CD14-positive monocyte (primary cell): ENCODE measurements at regions not wholly inside any gene's neighbourhood (a gene's known extent, or its start where the extent isn't known, plus 50 kb on each side); places are given as distances from the start of the nearest gene placed in this dataset.

Source experiments
- DNase-seq, 3 donors: peaks; one replicate each; pipeline ENCODE4 v3.0.0-alpha.2; 2011 to 2022
- H2AFZ ChIP-seq: 2 replicates; pipeline ENCODE4 v1.6.0; 2012; ENCODE audit warnings: mild to moderate bottlenecking, low read depth, low read length, inconsistent platforms; ENCODE audit not compliant: insufficient read depth, poor library complexity, severe bottlenecking
- H3K27ac ChIP-seq, 2 donors: 1 replicate in 1 of 2; 2 replicates in 1 of 2; pipeline ENCODE4 v1.5.1; 2012 to 2013; ENCODE audit warnings: low read length in 2 of 2, control low read depth in 1 of 2, inconsistent platforms in 1 of 2, low read depth in 1 of 2, mild to moderate bottlenecking in 1 of 2
- H3K27me3 ChIP-seq, 2 donors: one replicate each; pipeline versions ENCODE4 v1.6.0 to v1.6.1; 2011 to 2013; ENCODE audit warnings: low read length in 2 of 2; ENCODE audit not compliant: control insufficient read depth in 2 of 2, insufficient read depth in 2 of 2
- H3K36me3 ChIP-seq, 2 donors: replicated peaks in 1 of 2; 1 replicate in 1 of 2; 2 replicates in 1 of 2; pipeline versions ENCODE4 v1.5.1 to v1.6.1; 2012 to 2013; ENCODE audit warnings: low read length in 2 of 2, control low read depth in 1 of 2, inconsistent platforms in 1 of 2, mild to moderate bottlenecking in 1 of 2; ENCODE audit not compliant: insufficient read depth in 2 of 2, control insufficient read depth in 1 of 2
- H3K4me1 ChIP-seq, 2 donors: 1 replicate in 1 of 2; 2 replicates in 1 of 2; pipeline versions ENCODE4 v1.5.1 to v1.6.1; 2012 to 2013; ENCODE audit warnings: low read length in 2 of 2, control low read depth in 1 of 2, inconsistent platforms in 1 of 2, mild to moderate bottlenecking in 1 of 2, moderate library complexity in 1 of 2; ENCODE audit not compliant: insufficient read depth in 2 of 2, control insufficient read depth in 1 of 2
- H3K4me2 ChIP-seq: replicated peaks from 2 replicates; pipeline ENCODE3; 2012; ENCODE audit warnings: low read length, moderate library complexity, mild to moderate bottlenecking; ENCODE audit not compliant: poor library complexity, severe bottlenecking; ENCODE audit errors: extremely low read depth
- H3K4me3 ChIP-seq, 3 experiments: fragments of 200-600 bp in 1 of 3; sonication (generic) in 1 of 3; replicated peaks in 1 of 3; 1 replicate in 2 of 3; 2 replicates in 1 of 3; pipeline ENCODE4 v1.5.1; 2011 to 2013; ENCODE audit warnings: low read length in 3 of 3, mild to moderate bottlenecking in 3 of 3, control low read depth in 2 of 3, low read depth in 2 of 3, inconsistent platforms in 1 of 3, moderate library complexity in 1 of 3
- H3K79me2 ChIP-seq: 2 replicates; pipeline ENCODE4 v1.6.0; 2012; ENCODE audit warnings: mild to moderate bottlenecking, control low read depth, inconsistent platforms, low read length, moderate library complexity; ENCODE audit not compliant: insufficient read depth
- H3K9ac ChIP-seq: 2 replicates; pipeline ENCODE4 v1.6.0; 2017; ENCODE audit warnings: low read length, mild to moderate bottlenecking; ENCODE audit not compliant: insufficient read depth, poor library complexity, severe bottlenecking
- H3K9me3 ChIP-seq, 2 donors: replicated peaks in 1 of 2; 1 replicate in 1 of 2; 2 replicates in 1 of 2; pipeline versions ENCODE4 v1.5.1 to v1.6.1; 2012 to 2013; ENCODE audit warnings: low read length in 2 of 2, control low read depth in 1 of 2; ENCODE audit not compliant: control insufficient read depth in 1 of 2, insufficient read depth in 1 of 2
- H4K20me1 ChIP-seq: 2 replicates; pipeline ENCODE4 v1.6.0; 2012; ENCODE audit warnings: mild to moderate bottlenecking, low read length, control low read depth, moderate library complexity; ENCODE audit not compliant: insufficient read depth
- H3K27ac Mint-ChIP-seq, 7 donors: one replicate each; pipeline ENCODE4 v1.8.0; 2020; ENCODE audit warnings: mild to moderate bottlenecking in 7 of 7, mixed read lengths in 7 of 7, moderate library complexity in 6 of 7, inconsistent platforms in 2 of 7
- H3K27me3 Mint-ChIP-seq, 3 donors: one replicate each; pipeline ENCODE4 v1.8.0; 2021 to 2022; ENCODE audit warnings: low read depth in 3 of 3, mild to moderate bottlenecking in 3 of 3, mixed read lengths in 3 of 3, moderate library complexity in 3 of 3, inconsistent platforms in 1 of 3
- H3K36me3 Mint-ChIP-seq, 2 donors: one replicate each; pipeline ENCODE4 v1.8.0; 2020; ENCODE audit warnings: mixed read lengths in 2 of 2, inconsistent platforms in 1 of 2, mild to moderate bottlenecking in 1 of 2
- H3K4me1 Mint-ChIP-seq: one replicate; pipeline ENCODE4 v1.8.0; 2020; ENCODE audit warnings: mild to moderate bottlenecking, mixed read lengths
- H3K4me3 Mint-ChIP-seq, 2 donors: one replicate each; pipeline ENCODE4 v1.8.0; 2020; ENCODE audit warnings: mild to moderate bottlenecking in 2 of 2, mixed read lengths in 2 of 2, moderate library complexity in 1 of 2
- H3K9me3 Mint-ChIP-seq, 7 donors: one replicate each; pipeline ENCODE4 v1.8.0; 2020 to 2022; ENCODE audit warnings: mixed read lengths in 7 of 7, mild to moderate bottlenecking in 6 of 7, moderate library complexity in 6 of 7, inconsistent platforms in 2 of 7
- WGBS: methylation state at CpG from one replicate; pipeline ENCODE4 v1.1.5; 2013; ENCODE audit warnings: missing lambda C conversion rate; ENCODE audit not compliant: insufficient coverage; 5-methylcytosine and 5-hydroxymethylcytosine counted together
- intact Hi-C, 2 donors: fragments of 100-400 bp; cut with micrococcal nuclease; formaldehyde crosslinking; loops; one replicate each; pipeline versions ENCODE4 v1.15.0 to v1.15.1; 2023
- TF ChIP-seq, protein P1 (sequence below): fragments of 200-600 bp; IDR thresholded peaks from one replicate; pipeline ENCODE4 v1.8.0; 2022; ENCODE audit warnings: antibody characterized with exemption, mild to moderate bottlenecking

- Histone ChIP-seq H3K4me1 (no peaks in the 10 kb centered on the region), H3K9me3 (no peaks in the 10 kb centered on the region), H3K4me2 (no peak overlapping the region), H3K9ac (no peak overlapping the region), H3K79me2 (no peaks in the 10 kb centered on the region), H2AFZ (no peak overlapping the region), H3K36me3 (no peaks in the 10 kb centered on the region), H4K20me1 (no peaks in the 10 kb centered on the region), H3K4me3 (no peak overlapping the region), H3K27me3 (peaks cover 0 to 2% of the 10 kb centered on the region in 2 donors), H3K27ac (no peak overlapping the region)
- Mint-ChIP-seq H3K9me3 (peaks cover 0 to 2% (median 0%) of the 10 kb centered on the region in 7 donors), H3K27ac (no peak overlapping the region), H3K36me3 (no peaks in the 10 kb centered on the region), H3K4me3 (no peak overlapping the region), H3K4me1 (no peaks in the 10 kb centered on the region), H3K27me3 (peaks cover 3 to 17% (median 9%) of the 10 kb centered on the region in 3 donors)
- DNase-seq = no peak
- TF ChIP-seq, protein P1, sequence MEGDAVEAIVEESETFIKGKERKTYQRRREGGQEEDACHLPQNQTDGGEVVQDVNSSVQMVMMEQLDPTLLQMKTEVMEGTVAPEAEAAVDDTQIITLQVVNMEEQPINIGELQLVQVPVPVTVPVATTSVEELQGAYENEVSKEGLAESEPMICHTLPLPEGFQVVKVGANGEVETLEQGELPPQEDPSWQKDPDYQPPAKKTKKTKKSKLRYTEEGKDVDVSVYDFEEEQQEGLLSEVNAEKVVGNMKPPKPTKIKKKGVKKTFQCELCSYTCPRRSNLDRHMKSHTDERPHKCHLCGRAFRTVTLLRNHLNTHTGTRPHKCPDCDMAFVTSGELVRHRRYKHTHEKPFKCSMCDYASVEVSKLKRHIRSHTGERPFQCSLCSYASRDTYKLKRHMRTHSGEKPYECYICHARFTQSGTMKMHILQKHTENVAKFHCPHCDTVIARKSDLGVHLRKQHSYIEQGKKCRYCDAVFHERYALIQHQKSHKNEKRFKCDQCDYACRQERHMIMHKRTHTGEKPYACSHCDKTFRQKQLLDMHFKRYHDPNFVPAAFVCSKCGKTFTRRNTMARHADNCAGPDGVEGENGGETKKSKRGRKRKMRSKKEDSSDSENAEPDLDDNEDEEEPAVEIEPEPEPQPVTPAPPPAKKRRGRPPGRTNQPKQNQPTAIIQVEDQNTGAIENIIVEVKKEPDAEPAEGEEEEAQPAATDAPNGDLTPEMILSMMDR = no peak
- WGBS = 100% methylated on average over 3 of the region's 6 CpGs
- intact Hi-C loops = no loop called here
Measured at GRCh38 chr1:116463730-116464129, 90.7 kb downstream of the ATP1A1 start.
